ENCODE measurements at regions not wholly inside any gene's neighbourhood (a gene's known extent, or its start where the extent isn't known, plus 50 kb on each side); places are given as distances from the start of the nearest gene placed in this dataset.

DNA sequence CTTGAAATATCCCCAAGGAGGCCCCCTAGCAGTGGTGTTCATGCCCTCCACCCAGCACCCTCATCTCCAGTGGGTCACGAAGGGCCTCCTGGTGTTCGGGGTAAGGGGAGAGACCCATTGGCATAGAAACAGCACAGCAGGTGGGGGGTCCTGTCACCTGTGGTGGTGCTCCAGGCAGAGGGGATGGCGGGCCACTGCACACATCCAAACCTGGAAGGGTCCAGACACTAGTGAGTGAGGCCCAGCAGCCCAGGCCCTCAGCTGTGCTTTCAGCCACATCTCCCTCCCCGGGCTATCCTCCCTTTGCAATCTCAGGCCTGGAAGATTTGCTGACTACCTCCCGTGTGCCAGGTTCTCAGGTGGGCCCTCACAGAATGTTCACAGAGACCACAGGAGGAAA is 59.4 kb upstream of the LYVE1 start:
- H3K36me3 ChIP-seq (replicated peaks in 1 of 2), result no peaks in the 10 kb centered on the region
- peak in 1 of 7 donors; percentile 8 for DNase-seq
- intact Hi-C loops (cut with DNase I), result loop anchor here in 1 of 2 donors (5.0 kb wide), 1 partner anchor 104 kb away; no protein-coding TSS in a partner anchor
- H3K9me3 ChIP-seq (replicated peaks in 1 of 3), result no peaks in the 10 kb centered on the region
- H3K4me3 ChIP-seq, result no peak overlapping the region
- no peak overlapping the region for H3K27ac ChIP-seq
- H3K4me1 ChIP-seq (replicated peaks in 1 of 2), result peaks cover 22 to 29% of the 10 kb centered on the region in 2 donors
- no peaks in the 10 kb centered on the region for H3K27me3 ChIP-seq
- no peak for TF ChIP-seq POLR2A (IDR thresholded peaks at IDR 0.05)
- TF ChIP-seq, protein P1, sequence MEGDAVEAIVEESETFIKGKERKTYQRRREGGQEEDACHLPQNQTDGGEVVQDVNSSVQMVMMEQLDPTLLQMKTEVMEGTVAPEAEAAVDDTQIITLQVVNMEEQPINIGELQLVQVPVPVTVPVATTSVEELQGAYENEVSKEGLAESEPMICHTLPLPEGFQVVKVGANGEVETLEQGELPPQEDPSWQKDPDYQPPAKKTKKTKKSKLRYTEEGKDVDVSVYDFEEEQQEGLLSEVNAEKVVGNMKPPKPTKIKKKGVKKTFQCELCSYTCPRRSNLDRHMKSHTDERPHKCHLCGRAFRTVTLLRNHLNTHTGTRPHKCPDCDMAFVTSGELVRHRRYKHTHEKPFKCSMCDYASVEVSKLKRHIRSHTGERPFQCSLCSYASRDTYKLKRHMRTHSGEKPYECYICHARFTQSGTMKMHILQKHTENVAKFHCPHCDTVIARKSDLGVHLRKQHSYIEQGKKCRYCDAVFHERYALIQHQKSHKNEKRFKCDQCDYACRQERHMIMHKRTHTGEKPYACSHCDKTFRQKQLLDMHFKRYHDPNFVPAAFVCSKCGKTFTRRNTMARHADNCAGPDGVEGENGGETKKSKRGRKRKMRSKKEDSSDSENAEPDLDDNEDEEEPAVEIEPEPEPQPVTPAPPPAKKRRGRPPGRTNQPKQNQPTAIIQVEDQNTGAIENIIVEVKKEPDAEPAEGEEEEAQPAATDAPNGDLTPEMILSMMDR (IDR thresholded peaks at IDR 0.05), result no peak
- WGBS, 4 donors, result 80 to 100% (median 96%) methylated on average over 1 to 5 of the region's 5 CpGs

DNA sequence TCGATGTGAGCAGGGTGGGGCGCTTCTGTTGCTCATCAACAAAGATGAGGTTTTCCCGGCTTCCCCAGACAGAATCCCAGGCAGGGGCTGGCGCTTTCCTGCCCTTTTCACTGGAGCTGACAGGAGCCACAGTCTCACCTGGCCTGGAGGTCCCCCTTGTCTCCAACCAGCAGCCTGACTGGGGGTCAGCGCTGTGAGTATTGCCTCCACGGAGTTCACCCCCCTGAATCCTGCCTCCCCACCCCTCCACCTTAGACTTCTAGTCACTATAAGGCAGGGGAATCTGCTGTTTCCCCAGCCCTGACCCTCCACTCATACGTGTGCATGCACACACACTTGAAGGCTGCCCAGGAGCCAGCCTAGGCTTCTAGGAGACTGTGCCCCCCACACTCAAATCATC is 58.8 kb upstream of the LYVE1 start:
- intact Hi-C loops (cut with DNase I), result loop anchor here in 1 of 2 donors (5.0 kb wide), 1 partner anchor 105 kb away; no protein-coding TSS in a partner anchor
- H3K36me3 ChIP-seq (replicated peaks in 1 of 2), result no peaks in the 10 kb centered on the region
- peak in 1 of 7 donors; percentile 5 for DNase-seq
- H3K4me3 ChIP-seq, result no peak overlapping the region
- WGBS, 4 donors, result 87 to 89% (median 88%) methylated on average over 6 to 7 of the region's 7 CpGs
- H3K4me1 ChIP-seq (replicated peaks in 1 of 2), result peaks cover 22 to 29% of the 10 kb centered on the region in 2 donors
- no peaks in the 10 kb centered on the region for H3K27me3 ChIP-seq
- H3K9me3 ChIP-seq (replicated peaks in 1 of 3), result no peaks in the 10 kb centered on the region
- TF ChIP-seq POLR2A (IDR thresholded peaks at IDR 0.05), result no peak
- TF ChIP-seq, protein P1 (IDR thresholded peaks at IDR 0.05), result no peak
- no peak overlapping the region for H3K27ac ChIP-seq

DNA sequence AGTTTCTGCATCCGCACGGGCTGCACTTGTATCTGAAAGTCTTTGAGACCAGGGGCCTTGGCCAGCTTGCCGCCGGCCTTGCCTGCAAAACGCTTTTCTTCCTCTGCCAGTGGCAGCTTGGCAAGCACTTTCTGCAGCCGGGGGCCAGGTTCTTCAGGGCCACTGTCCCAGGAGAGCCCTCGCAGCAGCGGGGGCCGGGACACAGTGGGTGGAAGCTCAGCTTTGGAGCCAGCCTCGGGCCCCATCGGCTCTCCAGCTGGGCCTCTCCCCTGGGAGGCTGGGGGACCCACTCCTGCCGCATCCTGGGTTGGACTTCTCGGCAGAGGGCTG is 57.5 kb upstream of the LYVE1 start:
- DNase-seq, result peak; percentile 57 to 80 (median 70)
- intact Hi-C loops (cut with DNase I), result loop anchor here in 1 of 2 donors (5.0 kb wide), 1 partner anchor 106 kb away; no protein-coding TSS in a partner anchor
- Histone ChIP-seq H3K27me3 (no peaks in the 10 kb centered on the region), H3K27ac (peak overlapping the region; percentile 20 to 82 (median 75)), H3K4me3 (no peak overlapping the region), H3K36me3 (replicated peaks in 1 of 2) (no peaks in the 10 kb centered on the region), H3K4me1 (replicated peaks in 1 of 2) (peaks cover 22 to 29% of the 10 kb centered on the region in 2 donors), H3K9me3 (replicated peaks in 1 of 3) (no peaks in the 10 kb centered on the region)
- TF ChIP-seq POLR2A (IDR thresholded peaks at IDR 0.05), result peak in 1 of 2 donors; percentile 20
- TF ChIP-seq, protein P1 (IDR thresholded peaks at IDR 0.05), result no peak
- 44 to 74% (median 48%) methylated on average over 5 to 13 of the region's 13 CpGs for WGBS, 4 donors

DNA sequence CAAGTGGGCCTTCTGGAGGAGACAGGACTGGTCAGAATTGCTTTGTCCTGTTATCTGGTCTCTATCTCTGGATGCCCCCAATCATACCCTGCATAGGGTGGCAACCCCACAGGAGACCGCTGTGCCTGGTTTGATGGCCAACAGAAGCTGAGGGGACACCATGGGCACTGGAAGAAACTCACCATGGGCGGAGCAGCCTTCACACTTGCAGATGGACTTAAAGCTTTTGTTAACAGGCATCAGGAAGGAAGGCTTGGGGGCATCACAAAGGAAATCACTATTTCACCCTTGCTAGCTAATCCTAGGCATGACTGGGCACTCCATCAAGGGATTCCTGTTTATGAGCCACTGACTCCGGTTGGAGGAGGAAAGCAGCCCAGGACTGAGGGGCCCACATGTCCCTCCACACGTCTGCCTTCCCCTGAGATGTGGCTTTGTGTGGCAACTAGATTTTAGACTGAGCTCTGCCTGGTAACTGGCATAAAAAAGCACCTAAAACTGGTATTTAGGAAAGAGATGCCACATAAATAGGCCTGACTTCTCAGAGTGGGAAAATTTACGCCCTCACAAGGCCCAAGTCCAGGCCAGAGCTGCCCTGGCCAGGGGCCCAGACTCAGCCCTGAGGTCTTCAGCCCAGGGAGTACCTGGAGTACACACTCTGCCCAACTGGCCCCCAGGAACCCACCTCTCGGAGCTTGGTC is 57.0 kb upstream of the LYVE1 start:
- Histone ChIP-seq H3K36me3 (replicated peaks in 1 of 2) (no peaks in the 10 kb centered on the region), H3K4me3 (no peak overlapping the region), H3K27me3 (no peaks in the 10 kb centered on the region), H3K9me3 (replicated peaks in 1 of 3) (no peaks in the 10 kb centered on the region), H3K27ac (peak overlapping the region; percentile 20 to 82 (median 75)), H3K4me1 (replicated peaks in 1 of 2) (peaks cover 22 to 29% of the 10 kb centered on the region in 2 donors)
- TF ChIP-seq, protein P1 (IDR thresholded peaks at IDR 0.05), result no peak
- no peak for TF ChIP-seq POLR2A (IDR thresholded peaks at IDR 0.05)
- WGBS, 4 donors, result 71 to 79% (median 75%) methylated on average over 6 of the region's 6 CpGs
- intact Hi-C loops (cut with DNase I), result loop anchor here in 1 of 2 donors (5.0 kb wide), 1 partner anchor 107 kb away; no protein-coding TSS in a partner anchor
- DNase-seq, result peak in 2 of 7 donors; percentile 14 to 43
